ENCODE measurements at regions not wholly inside any gene's neighbourhood (a gene's known extent, or its start where the extent isn't known, plus 50 kb on each side); places are given as distances from the start of the nearest gene placed in this dataset.

GRCh38 chr15:93719921-93720351 lies 511.4 kb upstream of the MCTP2 start (continued):
- TF ChIP-seq, protein P1, sequence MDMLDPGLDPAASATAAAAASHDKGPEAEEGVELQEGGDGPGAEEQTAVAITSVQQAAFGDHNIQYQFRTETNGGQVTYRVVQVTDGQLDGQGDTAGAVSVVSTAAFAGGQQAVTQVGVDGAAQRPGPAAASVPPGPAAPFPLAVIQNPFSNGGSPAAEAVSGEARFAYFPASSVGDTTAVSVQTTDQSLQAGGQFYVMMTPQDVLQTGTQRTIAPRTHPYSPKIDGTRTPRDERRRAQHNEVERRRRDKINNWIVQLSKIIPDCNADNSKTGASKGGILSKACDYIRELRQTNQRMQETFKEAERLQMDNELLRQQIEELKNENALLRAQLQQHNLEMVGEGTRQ (IDR thresholded peaks at IDR 0.05; ENCODE audit: low read length) = no peak
- TF ChIP-seq RNF2 (IDR thresholded peaks at IDR 0.05; ENCODE audit: borderline replicate concordance, low read depth, low read length, missing control alignments, poor library complexity, severe bottlenecking) = no peak

Measured in H1 (cell line).